HAP-1 (cell line): ENCODE measurements at regions not wholly inside any gene's neighbourhood (a gene's known extent, or its start where the extent isn't known, plus 50 kb on each side); places are given as distances from the start of the nearest gene placed in this dataset.

Experiments
- DNase-seq, 2 experiments: peaks; one replicate each; pipeline ENCODE4 v3.0.0-alpha.2; 2016 to 2020; ENCODE audit warnings: low spot score in 2 of 2
- H3K27me3 ChIP-seq: fragments of 250-450 bp; sonication (Bioruptor Pico); 2 replicates; pipeline ENCODE4 v1.5.1; 2020; ENCODE audit warnings: low read depth, mild to moderate bottlenecking, moderate library complexity
- H3K36me3 ChIP-seq: fragments of 250-450 bp; sonication (Bioruptor Pico); replicated peaks from 2 replicates; pipeline ENCODE4 v1.5.1; 2020; ENCODE audit warnings: mild to moderate bottlenecking
- H3K4me1 ChIP-seq: fragments of 250-450 bp; sonication (Bioruptor Pico); 2 replicates; pipeline ENCODE4 v1.5.1; 2020; ENCODE audit warnings: mild to moderate bottlenecking
- H3K4me3 ChIP-seq: fragments of 250-450 bp; sonication (Bioruptor Pico); 2 replicates; pipeline ENCODE4 v1.5.1; 2020; ENCODE audit warnings: mild to moderate bottlenecking, moderate library complexity
- H3K9me3 ChIP-seq: fragments of 250-450 bp; sonication (Bioruptor Pico); 2 replicates; pipeline ENCODE4 v1.5.1; 2020; ENCODE audit warnings: mild to moderate bottlenecking, moderate library complexity
- in situ Hi-C: fragments of 300-500 bp; cut with MboI; formaldehyde crosslinking; loops from 3 replicates; pipeline ENCODE4 v1.14.3; 2020; ENCODE audit warnings: low sequenced_read_pairs, inconsistent platforms, mixed read lengths

DNA sequence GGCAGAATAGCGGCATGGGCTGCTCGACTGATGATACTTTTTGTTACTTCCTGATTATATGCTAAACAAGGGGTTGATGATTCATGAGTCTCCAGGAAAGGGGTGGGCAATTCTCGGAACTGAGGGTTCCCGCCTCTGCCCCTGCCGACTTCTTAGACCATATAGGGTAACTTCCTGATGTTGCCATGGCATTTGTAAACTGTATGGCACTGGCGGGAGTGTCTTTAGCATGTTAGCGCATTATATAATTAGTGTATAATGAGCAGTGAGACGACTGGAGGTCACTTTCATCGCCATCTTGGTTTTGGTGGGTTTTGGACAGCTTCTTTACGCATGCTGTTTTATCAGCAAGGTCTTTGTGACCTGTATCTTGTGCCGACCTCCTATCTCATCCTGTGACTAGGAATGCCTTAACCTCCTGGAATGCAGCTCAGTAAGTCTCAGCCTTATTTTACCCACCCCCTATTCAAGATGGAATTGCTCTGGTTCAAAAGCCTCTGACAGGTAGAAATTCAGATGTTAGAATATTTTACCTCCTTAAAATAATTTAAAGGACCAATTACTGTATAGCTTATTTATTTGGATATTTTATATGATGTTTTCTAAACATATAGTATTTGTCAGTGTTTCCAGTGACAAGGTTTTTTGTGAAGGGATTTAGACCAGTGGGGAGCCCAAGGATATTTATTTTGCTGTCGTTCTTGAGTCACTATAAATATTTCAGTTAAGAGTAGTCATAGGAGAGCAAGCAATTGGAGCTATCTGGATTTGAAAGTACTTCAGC is 90.1 kb upstream of the PIK3CG start:
- Histone ChIP-seq H3K4me1 (no peaks in the 10 kb centered on the region), H3K4me3 (no peak overlapping the region), H3K27me3 (no peaks in the 10 kb centered on the region), H3K9me3 (no peaks in the 10 kb centered on the region), H3K36me3 (no peaks in the 10 kb centered on the region)
- peak in 1 of 2 experiments; percentile 18 for DNase-seq
- in situ Hi-C loops, result no loop called here

GRCh38 chr7:106775552-106775936 is 89.5 kb upstream of the PIK3CG start:
- no peak for DNase-seq
- in situ Hi-C loops, result no loop called here
- H3K36me3 ChIP-seq, result no peaks in the 10 kb centered on the region
- H3K9me3 ChIP-seq, result no peaks in the 10 kb centered on the region
- no peaks in the 10 kb centered on the region for H3K27me3 ChIP-seq
- H3K4me3 ChIP-seq, result no peak overlapping the region
- H3K4me1 ChIP-seq, result no peaks in the 10 kb centered on the region

DNA sequence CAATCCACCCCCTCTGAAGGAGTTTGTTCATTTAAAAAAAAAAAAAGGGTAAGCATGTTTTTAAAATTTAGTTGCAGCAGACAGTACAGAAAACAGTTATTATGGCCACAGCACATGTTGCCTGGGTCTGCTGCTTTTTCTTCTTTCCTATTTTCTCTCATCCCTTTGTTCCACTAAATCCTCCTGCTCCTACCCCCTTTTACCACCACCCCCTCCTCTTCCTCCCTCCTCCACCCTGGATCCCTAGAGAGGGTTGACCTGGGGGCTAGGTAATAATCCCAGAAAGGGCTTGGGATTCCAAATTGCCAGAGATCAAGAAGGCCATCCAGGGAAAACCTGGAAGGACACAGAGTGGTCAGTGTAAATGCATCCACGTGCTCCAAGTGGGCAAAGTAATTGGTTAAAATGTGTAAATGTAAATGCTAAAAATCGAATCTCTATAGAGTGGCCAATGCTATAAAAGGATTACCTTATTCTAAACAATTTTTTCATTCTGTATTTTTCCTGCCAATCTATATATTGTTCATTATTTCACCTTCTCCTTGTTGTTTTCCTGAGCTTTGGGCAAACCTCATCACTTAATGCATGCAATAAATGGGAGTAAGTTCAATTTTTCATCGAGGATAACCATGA is 89.0 kb upstream of the PIK3CG start:
- no peaks in the 10 kb centered on the region for H3K4me1 ChIP-seq
- in situ Hi-C loops, result no loop called here
- H3K27me3 ChIP-seq, result no peaks in the 10 kb centered on the region
- no peak overlapping the region for H3K4me3 ChIP-seq
- no peaks in the 10 kb centered on the region for H3K9me3 ChIP-seq
- DNase-seq, result no peak
- H3K36me3 ChIP-seq, result no peaks in the 10 kb centered on the region

DNA sequence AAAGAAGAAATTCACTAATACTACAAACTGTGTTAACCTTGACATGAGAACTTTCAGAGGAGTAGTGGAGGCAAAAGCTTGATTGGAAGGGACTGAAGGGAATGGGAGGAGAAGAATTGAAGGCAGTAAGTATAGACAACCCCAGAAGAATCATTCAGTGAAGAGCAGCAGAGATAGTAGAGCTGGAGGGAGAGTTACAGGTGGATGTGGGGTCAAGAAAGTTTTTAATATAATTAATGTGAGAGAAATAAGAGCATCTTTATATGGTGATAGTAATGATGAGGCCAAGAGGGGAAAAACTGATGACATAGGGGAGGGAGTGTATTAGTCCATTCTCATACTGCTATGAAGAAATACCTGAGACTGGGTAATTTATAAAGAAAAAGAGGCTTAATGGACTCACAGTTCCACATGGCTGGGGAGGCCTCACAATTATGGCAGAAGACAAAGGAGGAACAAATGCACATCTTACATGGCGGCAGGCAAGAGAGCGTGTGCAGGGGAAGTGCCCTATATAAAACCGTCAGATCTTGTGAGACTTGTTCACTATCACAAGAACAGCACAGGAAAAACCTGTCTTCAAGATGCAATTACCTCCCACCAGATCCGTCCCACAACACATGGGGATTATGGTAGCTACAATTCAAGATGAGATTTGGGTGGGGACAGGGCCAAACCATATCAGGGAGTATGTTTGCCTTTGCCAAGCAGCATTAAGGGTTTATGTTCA is 88.3 kb upstream of the PIK3CG start:
- no peaks in the 10 kb centered on the region for H3K27me3 ChIP-seq
- in situ Hi-C loops, result no loop called here
- no peaks in the 10 kb centered on the region for H3K4me1 ChIP-seq
- no peaks in the 10 kb centered on the region for H3K36me3 ChIP-seq
- H3K4me3 ChIP-seq, result no peak overlapping the region
- no peaks in the 10 kb centered on the region for H3K9me3 ChIP-seq
- no peak for DNase-seq

GRCh38 chr7:106777674-106778299 is 87.3 kb upstream of the PIK3CG start:
- Histone ChIP-seq H3K4me3 (no peak overlapping the region), H3K9me3 (no peaks in the 10 kb centered on the region), H3K27me3 (no peaks in the 10 kb centered on the region), H3K36me3 (no peaks in the 10 kb centered on the region), H3K4me1 (no peaks in the 10 kb centered on the region)
- DNase-seq, result no peak
- in situ Hi-C loops, result no loop called here

GRCh38 chr7:106778656-106779250 is 86.3 kb upstream of the PIK3CG start:
- Histone ChIP-seq H3K9me3 (no peaks in the 10 kb centered on the region), H3K4me1 (no peaks in the 10 kb centered on the region), H3K4me3 (no peak overlapping the region), H3K36me3 (no peaks in the 10 kb centered on the region), H3K27me3 (no peaks in the 10 kb centered on the region; the same call in 1 of the 2 replicates)
- no peak for DNase-seq
- in situ Hi-C loops, result no loop called here

DNA sequence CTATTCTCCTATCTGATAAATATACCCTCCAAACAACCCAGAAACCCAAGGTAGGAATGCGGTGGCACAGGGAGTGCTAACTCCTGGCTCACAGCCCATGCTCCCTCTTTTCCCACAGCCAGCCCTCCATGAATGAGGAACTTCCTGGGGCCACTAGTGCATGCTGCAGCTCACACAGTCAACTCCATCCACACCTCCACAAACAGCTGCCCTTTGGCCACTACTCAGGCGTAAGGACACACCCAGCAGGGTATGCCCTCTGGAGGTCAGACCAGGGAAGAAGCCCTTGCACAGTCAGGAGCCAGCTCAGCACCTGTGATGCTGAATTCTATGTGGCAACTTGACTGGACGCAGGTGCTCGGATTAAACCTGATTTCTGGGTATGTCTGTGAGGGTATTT is 85.2 kb upstream of the PIK3CG start:
- H3K4me1 ChIP-seq, result no peaks in the 10 kb centered on the region
- in situ Hi-C loops, result no loop called here
- peak in 1 of 2 experiments; percentile 32 for DNase-seq
- no peaks in the 10 kb centered on the region; the same call in 1 of the 2 replicates for H3K27me3 ChIP-seq
- H3K4me3 ChIP-seq, result no peak overlapping the region
- H3K36me3 ChIP-seq, result no peaks in the 10 kb centered on the region
- H3K9me3 ChIP-seq, result no peaks in the 10 kb centered on the region

GRCh38 chr7:106781007-106781406 is 84.1 kb upstream of the PIK3CG start:
- Histone ChIP-seq H3K4me3 (no peak overlapping the region), H3K36me3 (no peaks in the 10 kb centered on the region), H3K27me3 (no peaks in the 10 kb centered on the region; the same call in 1 of the 2 replicates), H3K4me1 (no peaks in the 10 kb centered on the region), H3K9me3 (no peaks in the 10 kb centered on the region)
- no peak for DNase-seq
- in situ Hi-C loops, result no loop called here

GRCh38 chr7:106781828-106782544 is 83.1 kb upstream of the PIK3CG start:
- no peaks in the 10 kb centered on the region; the same call in 1 of the 2 replicates for H3K27me3 ChIP-seq
- no peak for DNase-seq
- in situ Hi-C loops, result no loop called here
- no peak overlapping the region for H3K4me3 ChIP-seq
- H3K36me3 ChIP-seq, result no peaks in the 10 kb centered on the region
- no peaks in the 10 kb centered on the region for H3K4me1 ChIP-seq
- H3K9me3 ChIP-seq, result no peaks in the 10 kb centered on the region

GRCh38 chr7:106783286-106783685 is 81.8 kb upstream of the PIK3CG start:
- in situ Hi-C loops, result no loop called here
- Histone ChIP-seq H3K4me1 (no peaks in the 10 kb centered on the region), H3K27me3 (no peaks in the 10 kb centered on the region; the same call in 1 of the 2 replicates), H3K9me3 (no peaks in the 10 kb centered on the region), H3K36me3 (no peaks in the 10 kb centered on the region), H3K4me3 (no peak overlapping the region)
- no peak for DNase-seq

- no peaks in the 10 kb centered on the region for H3K36me3 ChIP-seq
- H3K4me1 ChIP-seq, result no peaks in the 10 kb centered on the region
- no peaks in the 10 kb centered on the region for H3K9me3 ChIP-seq
- H3K4me3 ChIP-seq, result no peak overlapping the region
- no peaks in the 10 kb centered on the region; the same call in 1 of the 2 replicates for H3K27me3 ChIP-seq
- DNase-seq, result no peak
- in situ Hi-C loops, result no loop called here
Observed at GRCh38 chr7:106788637-106789036, 76.4 kb upstream of the PIK3CG start.

GRCh38 chr7:106791526-106791925 is 73.6 kb upstream of the PIK3CG start:
- Histone ChIP-seq H3K4me1 (peaks cover 8% of the 10 kb centered on the region), H3K4me3 (no peak overlapping the region), H3K36me3 (no peaks in the 10 kb centered on the region), H3K27me3 (no peaks in the 10 kb centered on the region), H3K9me3 (no peaks in the 10 kb centered on the region)
- in situ Hi-C loops, result loop anchor here (10.0 kb wide), 1 partner anchor 363 kb away; no protein-coding TSS in a partner anchor
- no peak for DNase-seq
